Bone marrow (tissue), 2 donors: ENCODE measurements at regions not wholly inside any gene's neighbourhood (a gene's known extent, or its start where the extent isn't known, plus 50 kb on each side); places are given as distances from the start of the nearest gene placed in this dataset.

Source experiments
- DNase-seq, 2 donors: peaks; one replicate each; lab custom pipeline; 2025; lab: John Stamatoyannopoulos, UW

DNA sequence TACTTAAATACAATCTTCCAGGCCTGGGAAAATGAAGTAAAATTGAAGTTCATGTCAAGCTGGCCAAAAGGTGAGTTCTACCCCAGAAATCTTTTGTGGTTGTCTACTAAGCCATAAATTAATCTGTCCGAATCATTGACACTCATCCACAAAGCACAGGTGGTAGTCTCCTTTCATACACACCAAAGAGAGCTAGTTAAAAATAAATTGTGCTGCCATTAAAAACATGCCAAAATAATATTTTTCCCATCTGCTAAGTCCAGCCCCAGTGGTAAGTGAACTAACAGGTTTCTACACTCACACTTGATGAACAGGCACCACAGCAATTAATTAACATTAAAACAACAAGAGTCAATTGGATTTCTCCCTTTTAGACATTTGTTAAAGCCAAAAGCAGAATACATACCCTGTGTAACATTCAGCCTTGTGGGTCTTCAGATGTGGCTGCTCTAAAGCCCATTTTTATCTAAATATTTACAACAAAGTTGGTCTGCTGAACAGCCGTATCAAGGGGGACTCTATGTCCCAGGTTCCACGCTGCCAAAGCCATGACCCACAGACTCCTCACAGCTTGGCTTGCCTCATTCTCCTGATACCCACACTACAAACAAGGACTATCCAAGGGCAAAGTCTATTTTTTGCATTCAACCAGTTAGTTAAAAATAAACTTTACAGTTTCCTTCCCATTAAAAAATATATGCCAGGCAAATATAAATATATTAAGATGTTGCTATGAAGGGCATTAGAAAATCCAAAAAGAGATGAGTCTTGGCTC lies 490.4 kb downstream of the BMP2 start:
- DNase-seq: no peak

DNA sequence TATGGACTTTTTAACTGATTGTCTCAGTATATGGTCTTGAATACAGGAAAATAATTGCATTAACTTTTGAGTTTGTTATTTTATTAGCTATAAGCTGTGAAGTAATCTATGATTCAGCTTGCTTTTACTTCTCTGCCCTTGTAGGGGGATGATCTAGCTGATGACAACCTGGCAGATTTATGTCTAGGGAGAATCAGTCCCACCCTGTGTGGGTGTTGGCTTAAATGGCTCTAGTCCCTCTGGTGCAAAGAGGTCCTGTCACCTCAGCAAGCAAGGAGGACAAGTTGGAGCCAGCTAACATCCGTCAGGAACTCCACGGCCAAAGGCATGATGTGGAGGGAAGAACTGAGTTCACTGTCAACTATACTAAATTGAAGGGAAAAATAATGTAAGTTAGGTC lies 495.3 kb downstream of the BMP2 start:
- DNase-seq: no peak

DNA sequence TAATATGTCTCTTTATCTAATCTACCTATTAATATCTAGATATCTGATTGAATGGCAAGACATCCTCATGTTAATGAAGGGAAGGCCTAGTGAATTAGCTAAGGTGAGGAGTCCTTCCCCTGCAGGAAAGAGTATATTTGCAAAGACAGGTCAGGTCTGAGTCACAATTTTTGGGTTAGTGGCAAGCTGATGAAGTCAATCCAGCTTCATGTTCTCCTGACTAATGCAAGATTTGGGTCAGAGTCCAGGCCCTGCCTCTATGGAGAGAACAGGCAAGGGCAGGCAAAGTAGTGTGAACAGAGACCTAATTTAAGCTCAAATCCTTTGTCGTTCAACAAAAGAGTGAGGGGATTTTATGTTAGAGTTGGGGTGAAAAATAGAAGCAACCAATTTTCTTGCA lies 496.7 kb downstream of the BMP2 start:
- DNase-seq: no peak

DNA sequence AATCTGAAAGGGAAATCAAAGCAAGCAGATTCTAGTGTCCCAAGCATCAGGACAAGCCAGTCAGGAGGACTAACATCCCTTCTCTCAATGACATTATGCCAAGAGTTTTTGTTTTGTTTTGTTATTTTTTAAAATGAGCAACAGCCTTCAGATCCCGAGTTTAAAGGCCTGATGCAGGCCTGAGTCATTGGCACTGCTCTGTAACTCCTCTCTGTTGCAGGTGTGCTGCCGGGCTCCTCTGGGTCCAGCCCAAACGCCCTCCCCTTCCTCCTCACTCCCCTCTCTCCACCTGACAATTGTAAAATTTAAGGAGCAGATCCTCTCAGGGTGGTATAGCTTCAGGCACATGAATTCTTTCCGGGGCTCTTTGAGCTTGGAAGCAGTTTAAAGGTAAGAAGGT lies 502.0 kb downstream of the BMP2 start:
- no peak for DNase-seq

DNA sequence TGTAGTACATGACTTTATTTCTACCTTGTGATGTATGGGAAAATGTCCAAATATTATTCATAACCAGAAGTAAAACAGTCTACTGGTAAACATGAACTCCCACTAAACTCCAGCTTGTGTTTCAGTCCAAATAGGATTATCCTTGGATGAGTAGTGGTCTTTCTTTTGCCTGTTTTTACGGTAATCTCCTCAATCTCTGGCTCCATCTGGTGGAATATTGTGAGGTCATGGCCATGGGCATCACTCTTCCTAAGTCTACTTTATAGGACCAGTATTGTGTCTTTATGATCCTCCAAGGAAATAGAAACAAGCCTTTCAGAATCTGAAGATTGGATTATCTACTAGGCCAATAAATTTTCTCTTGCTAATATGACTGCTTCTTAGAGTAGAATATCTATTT lies 505.0 kb downstream of the BMP2 start:
- no peak for DNase-seq

DNA sequence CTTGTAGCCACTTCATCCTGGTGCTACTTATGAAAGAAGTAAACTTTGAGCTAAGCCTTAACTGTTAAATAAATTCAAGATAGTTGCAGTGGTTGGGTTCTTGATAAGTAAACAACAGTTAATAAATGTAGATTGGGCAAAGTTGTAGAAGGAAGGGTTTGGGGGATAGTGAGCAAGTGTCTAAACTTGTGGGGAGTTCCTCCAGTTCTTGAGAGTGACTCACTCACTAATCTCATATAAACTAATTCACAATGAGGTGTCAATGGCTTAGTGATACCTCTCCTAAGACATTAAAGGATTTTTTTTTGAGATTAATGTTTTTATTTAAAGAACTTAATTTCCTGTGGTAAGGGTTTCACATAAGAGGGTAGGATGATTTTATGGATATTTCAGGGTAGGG lies 507.4 kb downstream of the BMP2 start:
- DNase-seq: no peak

DNA sequence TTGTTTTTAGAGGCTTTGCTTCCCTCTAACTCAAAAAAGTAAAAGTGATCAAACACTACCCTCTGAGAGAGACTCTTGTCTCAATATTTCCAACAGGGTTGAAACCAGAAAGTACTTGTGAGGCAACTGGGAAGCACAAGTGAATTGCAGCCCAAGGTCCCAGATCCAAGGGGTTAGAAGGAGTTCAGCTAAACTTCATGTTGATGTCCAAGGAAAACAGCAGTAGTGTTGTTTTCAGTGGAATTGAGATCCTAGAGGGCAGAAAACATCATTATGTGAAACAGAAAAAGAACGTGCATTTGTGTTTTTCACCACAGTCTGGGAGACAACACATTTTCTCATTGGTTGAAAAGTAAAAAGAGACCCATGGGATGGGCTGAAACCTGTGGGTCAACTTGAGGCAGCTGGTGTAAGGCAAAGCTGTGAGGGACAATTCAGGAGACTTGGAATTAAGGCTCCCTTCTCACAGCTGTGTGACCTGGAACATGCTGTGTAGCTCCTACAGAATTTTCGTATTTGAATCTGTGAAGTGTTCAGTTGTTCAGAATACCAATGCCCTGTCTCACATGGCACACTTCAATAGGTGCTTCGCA lies 508.3 kb downstream of the BMP2 start:
- no peak for DNase-seq

DNA sequence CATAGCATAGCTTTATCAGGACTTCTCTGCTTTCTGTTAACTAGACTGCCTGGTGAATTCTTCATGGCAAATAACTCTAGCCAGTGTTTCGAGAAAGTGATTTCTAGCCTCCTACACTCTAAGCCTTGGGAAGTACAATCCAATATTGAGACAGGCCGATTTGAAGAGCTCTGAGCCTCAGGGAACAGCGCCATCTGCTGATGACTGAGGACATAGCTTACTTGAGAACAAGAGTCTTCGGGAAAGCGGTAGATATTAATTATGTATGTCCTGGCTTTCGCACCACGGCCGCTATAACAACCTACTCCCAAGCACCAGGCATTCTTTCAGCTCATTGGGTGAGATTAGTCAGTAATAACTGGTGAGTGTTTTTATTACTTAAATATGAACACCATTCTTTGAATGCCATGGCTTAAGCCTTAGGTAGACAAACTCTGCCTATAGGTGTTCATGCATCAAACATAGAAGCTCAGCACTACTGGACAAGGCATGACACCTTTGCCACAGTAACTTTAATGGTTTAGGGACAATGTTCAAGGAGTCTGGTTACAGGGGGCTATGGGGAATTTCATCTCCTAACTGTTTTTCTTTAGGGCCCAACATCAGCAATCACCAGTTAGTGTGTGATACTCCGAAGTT lies 518.6 kb downstream of the BMP2 start:
- DNase-seq: no peak

DNA sequence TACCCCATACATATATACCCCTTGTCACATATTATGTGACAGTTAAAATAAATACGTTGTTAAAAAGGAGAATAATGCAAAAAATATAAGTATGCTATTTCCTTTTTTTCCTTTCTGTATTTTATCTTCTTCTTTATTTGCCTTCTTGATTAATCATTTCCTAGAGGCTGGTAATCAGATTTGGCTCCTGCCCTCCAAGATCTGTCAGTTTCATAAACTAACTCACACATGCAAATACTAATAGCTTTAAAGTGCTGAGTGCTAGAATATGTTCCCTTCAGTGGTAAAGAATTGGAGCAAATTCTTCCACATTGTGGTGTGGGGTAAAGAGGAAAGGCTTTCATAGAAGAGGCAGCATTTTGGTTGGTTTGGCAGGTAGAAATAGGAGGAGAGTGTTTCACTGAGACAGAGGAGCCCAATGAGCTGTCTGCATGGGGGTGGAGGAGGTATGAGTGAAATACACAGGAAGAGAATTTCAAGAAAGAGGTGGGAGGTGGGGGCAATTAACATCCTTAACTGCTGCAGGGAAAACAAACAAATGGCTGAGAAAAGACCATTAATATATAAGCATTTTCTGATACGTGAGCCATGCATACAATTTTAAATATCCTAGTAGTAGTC lies 523.9 kb downstream of the BMP2 start:
- no peak for DNase-seq

DNA sequence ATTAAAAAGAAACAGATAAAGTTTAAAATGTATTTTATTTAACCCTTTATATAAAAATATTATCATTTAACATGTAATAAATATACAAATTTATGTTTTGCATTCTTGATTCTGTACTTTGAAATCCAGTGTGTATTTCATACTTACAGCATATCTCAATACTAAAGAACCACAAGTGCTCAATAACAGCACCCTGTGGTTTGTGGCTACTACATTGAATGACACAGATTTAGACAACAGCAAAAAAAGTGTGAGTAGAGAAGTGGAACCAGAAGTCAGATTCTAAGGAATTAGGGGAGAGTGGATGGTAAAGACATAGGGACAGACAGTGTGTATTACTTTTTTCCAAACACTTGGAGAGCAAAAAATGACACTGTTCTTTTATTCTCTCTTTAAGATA lies 524.5 kb downstream of the BMP2 start:
- no peak for DNase-seq

DNA sequence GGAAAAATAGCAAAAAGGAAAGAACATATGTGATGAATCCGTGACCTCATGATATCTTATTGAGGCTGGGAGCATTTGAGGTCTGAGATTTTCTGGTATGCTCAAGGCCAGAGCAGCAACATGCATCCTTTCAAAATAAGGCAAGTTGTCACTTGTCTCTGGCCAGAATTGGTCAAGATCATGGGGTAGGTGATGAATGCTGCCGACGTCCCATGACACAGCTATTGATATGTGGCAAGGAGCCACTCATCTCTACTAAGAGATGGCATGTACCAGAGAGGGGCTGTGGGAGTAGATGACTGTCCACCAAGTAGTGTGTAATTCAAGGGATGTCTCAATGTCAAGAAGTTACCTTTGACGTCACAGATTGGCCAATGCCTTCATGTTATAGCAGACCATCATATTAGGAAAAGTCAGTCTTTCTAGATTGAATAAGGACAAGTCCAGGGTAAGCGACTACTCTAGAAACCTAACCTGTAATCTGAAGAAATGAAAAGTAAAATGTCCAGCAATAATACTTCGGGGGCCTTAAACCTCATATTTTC lies 527.4 kb downstream of the BMP2 start:
- no peak for DNase-seq

DNA sequence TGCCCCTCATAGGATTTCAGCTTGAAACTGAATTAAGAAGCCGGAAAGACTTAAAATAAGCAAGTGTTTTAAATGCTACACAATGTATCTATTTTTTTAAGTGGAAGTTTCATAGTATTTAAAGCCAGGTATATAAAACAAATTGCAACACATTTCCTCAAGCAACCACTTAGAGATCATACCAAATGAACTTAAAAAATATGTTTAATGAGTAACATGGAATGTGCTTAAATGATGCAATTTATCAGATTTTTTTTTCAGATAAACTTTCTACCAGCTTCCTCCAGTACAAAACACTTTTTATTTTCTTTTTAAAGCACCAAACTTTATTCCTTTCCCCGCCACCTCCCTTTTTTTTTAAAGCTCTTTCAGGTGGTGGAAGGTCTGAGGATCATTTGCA lies 534.3 kb downstream of the BMP2 start:
- no peak for DNase-seq

DNA sequence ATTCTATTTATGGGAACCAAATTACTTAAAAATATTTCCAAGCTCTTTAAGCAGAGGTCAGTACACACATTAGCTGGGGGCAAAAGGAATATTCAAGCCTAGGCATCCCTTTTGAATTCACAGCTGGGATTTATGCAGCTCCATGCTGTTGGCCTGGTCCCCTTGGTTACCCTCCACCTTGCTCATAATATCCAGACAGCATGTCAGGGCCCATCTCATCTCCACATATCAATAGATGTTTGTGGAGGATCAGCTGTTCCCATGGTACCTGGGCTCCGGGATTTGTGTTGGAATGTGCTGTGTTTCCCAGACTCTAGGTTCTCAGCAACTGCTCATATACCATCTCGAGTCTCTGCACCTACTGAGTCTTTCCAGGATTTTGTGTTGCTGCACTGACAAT lies 534.8 kb downstream of the BMP2 start:
- DNase-seq: no peak

DNA sequence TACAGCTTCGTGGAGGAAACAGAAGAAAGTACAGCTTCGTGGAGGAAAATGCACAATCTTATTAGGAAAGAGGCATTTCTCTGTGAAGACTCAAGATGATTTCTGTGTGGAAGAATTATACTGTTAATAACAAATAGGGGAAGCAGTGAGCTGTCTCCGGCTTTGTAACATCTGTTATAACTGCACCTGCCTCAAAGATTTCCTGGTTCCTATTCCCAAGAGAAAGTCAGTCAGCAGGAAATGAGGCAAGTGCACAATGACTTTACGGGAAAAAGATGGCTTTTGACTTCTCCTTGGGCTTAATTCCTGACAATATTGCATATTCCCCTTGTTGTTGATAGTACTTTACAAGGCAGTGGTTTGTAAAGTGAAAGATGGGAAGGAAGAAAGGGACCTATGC lies 538.5 kb downstream of the BMP2 start:
- DNase-seq: no peak

DNA sequence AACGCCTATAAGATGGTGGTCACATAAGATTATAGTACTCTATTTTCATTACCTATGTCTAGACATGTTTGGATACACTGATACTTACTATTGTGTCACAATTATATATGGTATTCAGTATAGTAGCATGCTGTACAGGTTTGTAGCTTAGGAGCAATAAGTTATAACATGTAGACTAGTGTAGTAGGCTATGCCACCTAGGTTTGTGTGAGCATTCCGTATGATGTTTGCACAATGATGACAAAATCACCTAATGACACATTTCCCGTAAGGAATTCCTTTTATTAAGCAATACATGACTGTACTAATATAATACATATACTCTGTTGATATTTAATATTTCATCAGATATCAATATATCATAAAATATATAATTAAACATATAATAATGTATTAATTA lies 540.7 kb downstream of the BMP2 start:
- DNase-seq: no peak

DNA sequence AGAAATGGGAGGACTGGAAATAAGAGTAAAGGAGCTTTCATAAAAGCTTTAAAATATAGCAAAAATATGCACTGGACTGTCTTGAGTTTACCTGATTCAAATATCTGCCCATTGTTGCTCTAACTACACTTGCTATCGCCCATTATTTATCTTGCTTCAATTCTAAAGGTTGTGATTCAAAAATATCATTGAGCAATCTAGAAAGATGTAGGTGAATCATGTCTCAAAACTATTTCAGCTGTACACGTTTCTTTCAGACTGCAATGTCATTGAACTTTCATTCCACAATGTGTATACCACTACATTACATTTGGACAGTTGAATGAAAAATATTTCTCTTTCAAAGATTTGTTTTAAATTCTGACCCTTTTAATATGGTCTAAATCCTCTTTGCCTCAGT lies 545.6 kb downstream of the BMP2 start:
- DNase-seq: no peak

DNA sequence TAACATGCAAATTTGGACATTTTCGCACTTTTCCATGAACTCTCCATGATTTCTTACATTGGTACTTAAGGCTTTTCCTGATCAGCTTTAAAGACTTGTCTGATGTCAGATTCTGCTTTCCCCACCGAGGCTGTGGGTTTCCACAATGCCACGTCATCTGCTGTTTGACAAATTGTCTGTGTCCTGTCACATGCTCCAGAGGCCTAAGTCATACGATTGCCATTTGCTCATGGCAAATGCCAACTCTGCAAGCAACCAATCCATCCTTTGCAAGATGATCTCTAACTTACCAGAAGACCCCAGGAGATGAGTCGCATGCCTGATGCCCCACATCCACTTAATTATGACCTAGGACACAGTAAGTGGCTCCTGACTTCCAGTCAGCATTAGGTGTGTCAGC lies 556.5 kb downstream of the BMP2 start:
- DNase-seq: no peak

DNA sequence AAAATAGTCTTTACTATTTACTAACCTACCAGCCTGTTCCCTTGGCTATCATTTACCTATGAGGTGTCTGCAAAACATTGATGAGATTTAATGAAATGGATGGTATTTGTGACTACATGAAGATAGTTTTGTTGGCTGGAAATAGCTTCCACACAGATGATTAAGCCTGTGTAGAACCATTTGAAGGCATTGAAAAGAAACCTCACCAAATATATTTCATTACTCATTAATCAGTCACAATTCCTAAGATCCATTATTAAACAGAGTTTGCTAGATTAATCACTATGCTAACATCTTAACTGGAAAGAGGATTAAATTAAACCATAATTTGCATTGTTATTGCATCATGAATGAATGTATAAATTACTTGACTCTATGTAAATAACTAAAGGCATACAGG lies 560.3 kb downstream of the BMP2 start:
- no peak for DNase-seq

DNA sequence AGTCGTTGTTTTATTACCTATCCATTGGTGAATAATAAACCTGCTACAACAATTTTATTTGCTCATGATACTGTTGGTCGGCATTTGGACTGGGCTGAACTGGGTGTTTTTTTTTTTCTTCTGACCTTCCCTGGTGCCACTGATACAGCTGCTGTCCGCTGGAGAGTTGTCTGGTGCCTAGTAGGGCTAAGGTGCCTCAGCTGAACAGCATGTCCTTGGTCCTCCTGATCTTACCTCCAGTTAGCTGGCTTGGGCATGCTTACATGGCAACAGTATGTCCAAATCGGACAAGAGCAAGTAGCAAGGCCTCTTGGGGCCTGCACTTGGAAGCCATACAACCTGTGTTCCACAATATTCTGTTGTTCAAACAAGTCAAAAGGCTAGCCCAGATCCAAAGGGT lies 563.4 kb downstream of the BMP2 start:
- DNase-seq: no peak

DNA sequence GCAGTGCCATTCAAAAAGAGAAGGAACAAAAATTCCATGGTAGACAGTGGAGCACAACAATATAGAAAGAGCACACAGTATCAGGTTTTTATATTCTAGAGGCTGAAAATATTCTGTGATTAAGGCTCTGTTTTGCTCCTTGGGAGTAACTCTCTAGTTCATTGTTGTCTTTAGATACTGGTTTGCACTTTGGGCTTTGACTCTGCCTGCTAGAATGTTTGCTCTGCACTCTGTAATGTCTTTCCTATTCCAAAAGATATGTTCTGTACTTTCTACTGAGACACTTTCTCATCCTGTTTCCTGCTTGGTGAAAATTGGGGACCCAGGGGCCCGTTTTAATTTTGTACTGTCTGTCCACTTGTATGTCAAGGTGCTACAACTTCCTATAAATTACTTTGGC lies 564.7 kb downstream of the BMP2 start:
- DNase-seq: no peak

DNA sequence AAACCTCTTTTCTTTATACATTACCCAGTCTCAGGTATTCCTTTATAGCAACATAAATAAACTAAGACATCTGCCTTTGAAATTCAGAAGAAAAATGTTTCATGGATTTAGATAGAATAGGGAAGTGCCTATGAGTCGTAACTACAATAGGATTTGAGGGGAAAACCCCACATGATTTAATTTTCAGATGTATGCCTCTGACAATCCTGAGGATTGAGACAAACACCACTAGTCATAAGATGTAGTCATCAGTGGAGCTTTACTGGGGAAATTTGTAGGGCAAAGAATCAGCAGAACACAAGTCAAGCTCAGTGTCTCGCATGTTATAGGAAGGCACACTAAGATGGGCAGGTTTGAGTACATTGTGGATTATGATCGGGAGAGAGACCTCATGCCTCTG lies 566.4 kb downstream of the BMP2 start:
- no peak for DNase-seq

DNA sequence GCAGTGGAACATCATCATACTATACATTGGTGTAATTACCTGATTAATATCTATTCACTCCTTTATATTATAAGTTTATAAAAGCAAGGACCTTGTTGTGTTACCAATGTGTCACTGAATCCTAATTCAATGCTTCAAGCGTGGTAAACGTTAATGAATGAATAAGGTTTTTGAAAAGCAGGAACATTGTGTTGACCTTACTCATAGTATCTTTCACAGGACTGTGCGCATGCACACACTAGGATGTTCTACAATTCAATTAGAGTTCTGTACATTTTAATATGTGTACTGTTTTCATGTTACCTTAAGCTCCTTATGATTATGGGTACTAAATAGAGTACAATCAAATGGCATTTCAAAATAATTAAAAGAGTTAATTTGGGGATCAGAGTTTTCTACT lies 578.5 kb downstream of the BMP2 start:
- DNase-seq: no peak

DNA sequence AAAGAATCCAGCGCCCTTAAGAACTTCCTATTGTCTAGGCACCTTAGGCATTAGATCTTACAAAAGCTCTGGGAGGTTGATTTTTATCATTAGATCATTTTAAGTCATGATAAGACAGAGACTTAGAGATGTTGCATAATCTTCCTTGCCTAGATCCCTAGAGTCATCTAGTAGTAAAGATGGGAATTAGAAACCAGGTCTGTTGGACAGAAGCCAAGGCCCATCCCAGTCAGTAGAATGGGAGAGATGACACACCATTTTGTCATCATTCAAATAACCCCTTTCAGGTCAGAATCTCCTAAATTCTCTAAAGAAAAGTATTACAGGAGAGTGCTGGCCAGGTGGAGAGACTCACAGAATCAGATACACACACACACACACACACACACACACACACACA lies 579.1 kb downstream of the BMP2 start:
- no peak for DNase-seq
